VCaP (cell line): ENCODE measurements at regions not wholly inside any gene's neighbourhood (a gene's known extent, or its start where the extent isn't known, plus 50 kb on each side); places are given as distances from the start of the nearest gene placed in this dataset.
"Not testable (repeated sequence)": the region's sequence is repeated elsewhere in the genome, so short reads cannot be mapped to it uniquely, and the experiment has no call there.

Experiments
- H3K27ac ChIP-seq: fragments of 450-650 bp; 2 replicates; pipeline ENCODE4 v1.5.1; 2017
- CTCF ChIP-seq: fragments of 450-650 bp; conservative IDR thresholded peaks from 2 replicates; pipeline ENCODE4 v1.5.1; 2017; ENCODE audit warnings: mild to moderate bottlenecking, moderate library complexity

- no peak overlapping the region for H3K27ac ChIP-seq
- TF ChIP-seq CTCF: no peak
Observed at GRCh38 chr6:62980093-62980492, 231.2 kb upstream of the FKBP1C start.

GRCh38 chr6:62980724-62981123 is 230.5 kb upstream of the FKBP1C start:
- no peak for TF ChIP-seq CTCF
- no peak overlapping the region for H3K27ac ChIP-seq

GRCh38 chr6:62982951-62983350 is 228.3 kb upstream of the FKBP1C start:
- TF ChIP-seq CTCF: no peak
- no peak overlapping the region for H3K27ac ChIP-seq

- not testable (repeated sequence) for H3K27ac ChIP-seq
Observed at GRCh38 chr6:62991696-62992095, 219.6 kb upstream of the FKBP1C start.

- no peak overlapping the region for H3K27ac ChIP-seq
- no peak for TF ChIP-seq CTCF
Observed at GRCh38 chr6:62993951-62994350, 217.3 kb upstream of the FKBP1C start.

GRCh38 chr6:62998022-62998421 is 213.2 kb upstream of the FKBP1C start:
- no peak for TF ChIP-seq CTCF

GRCh38 chr6:62999242-62999641 is 212.0 kb upstream of the FKBP1C start:
- not testable (repeated sequence) for H3K27ac ChIP-seq

More at GRCh38 chr6:62998022-62998421, 213.2 kb upstream of the FKBP1C start:
- no peak overlapping the region for H3K27ac ChIP-seq

GRCh38 chr6:62999796-63000195 is 211.5 kb upstream of the FKBP1C start:
- no peak overlapping the region for H3K27ac ChIP-seq
- TF ChIP-seq CTCF: no peak

GRCh38 chr6:63006018-63006417 is 205.3 kb upstream of the FKBP1C start:
- H3K27ac ChIP-seq: not testable (repeated sequence)

- H3K27ac ChIP-seq: not testable (repeated sequence)
Observed at GRCh38 chr6:63010962-63011361, 200.3 kb upstream of the FKBP1C start.
